Tibial artery (tissue), 4 donors: ENCODE measurements at regions not wholly inside any gene's neighbourhood (a gene's known extent, or its start where the extent isn't known, plus 50 kb on each side); places are given as distances from the start of the nearest gene placed in this dataset.
"Not testable (repeated sequence)": the region's sequence is repeated elsewhere in the genome, so short reads cannot be mapped to it uniquely, and the experiment has no call there.

Source experiments
- DNase-seq, 2 donors: peaks; one replicate each; pipeline ENCODE4 v3.0.0-alpha.2; 2019
- H3K27ac ChIP-seq, 2 donors: fragments of 200-600 bp; sonication (generic) in 1 of 2; 1 replicate in 1 of 2; 2 replicates in 1 of 2; pipeline ENCODE4 v1.5.1; 2018 to 2019; ENCODE audit warnings: mild to moderate bottlenecking in 1 of 2
- H3K27me3 ChIP-seq, 2 donors: fragments of 200-600 bp; sonication (generic) in 1 of 2; one replicate each; pipeline versions ENCODE4 v1.5.1 to v1.6.0; 2016 to 2019
- H3K36me3 ChIP-seq, 3 donors: fragments of 200-600 bp; sonication (generic) in 2 of 3; one replicate each; pipeline ENCODE4 v1.5.1; 2016 to 2019; ENCODE audit warnings: mild to moderate bottlenecking in 2 of 3
- H3K4me1 ChIP-seq, 4 donors: fragments of 200-600 bp; sonication (generic) in 2 of 4; 1 replicate in 3 of 4; 2 replicates in 1 of 4; pipeline ENCODE4 v1.5.1; 2016 to 2019
- H3K4me3 ChIP-seq, 2 donors: fragments of 200-600 bp; sonication (generic) in 1 of 2; 1 replicate in 1 of 2; 2 replicates in 1 of 2; pipeline ENCODE4 v1.5.1; 2018 to 2019; ENCODE audit warnings: mild to moderate bottlenecking in 2 of 2
- H3K9me3 ChIP-seq, 3 donors: fragments of 200-600 bp; sonication (generic) in 1 of 3; one replicate each; pipeline ENCODE4 v1.5.1; 2016 to 2019
- intact Hi-C: fragments of 100-400 bp; cut with DNase I; formaldehyde crosslinking; loops from one replicate; pipeline ENCODE4 v1.15.0; 2023; ENCODE audit warnings: low total_unique reads
- TF ChIP-seq, protein P1 (sequence below), 2 experiments: fragments of 200-600 bp in 1 of 2; fragments of 450-650 bp in 1 of 2; IDR thresholded peaks; one replicate each; pipeline ENCODE4 v1.5.1; 2017 to 2019; ENCODE audit warnings: antibody characterized with exemption in 2 of 2, mild to moderate bottlenecking in 1 of 2, moderate library complexity in 1 of 2

GRCh38 chr6:134637282-134637681 is 312.6 kb downstream of the ALDH8A1 start:
- H3K27ac ChIP-seq, result no peak overlapping the region
- intact Hi-C loops, result no loop called here
- H3K27me3 ChIP-seq, result no peaks in the 10 kb centered on the region
- TF ChIP-seq, protein P1, sequence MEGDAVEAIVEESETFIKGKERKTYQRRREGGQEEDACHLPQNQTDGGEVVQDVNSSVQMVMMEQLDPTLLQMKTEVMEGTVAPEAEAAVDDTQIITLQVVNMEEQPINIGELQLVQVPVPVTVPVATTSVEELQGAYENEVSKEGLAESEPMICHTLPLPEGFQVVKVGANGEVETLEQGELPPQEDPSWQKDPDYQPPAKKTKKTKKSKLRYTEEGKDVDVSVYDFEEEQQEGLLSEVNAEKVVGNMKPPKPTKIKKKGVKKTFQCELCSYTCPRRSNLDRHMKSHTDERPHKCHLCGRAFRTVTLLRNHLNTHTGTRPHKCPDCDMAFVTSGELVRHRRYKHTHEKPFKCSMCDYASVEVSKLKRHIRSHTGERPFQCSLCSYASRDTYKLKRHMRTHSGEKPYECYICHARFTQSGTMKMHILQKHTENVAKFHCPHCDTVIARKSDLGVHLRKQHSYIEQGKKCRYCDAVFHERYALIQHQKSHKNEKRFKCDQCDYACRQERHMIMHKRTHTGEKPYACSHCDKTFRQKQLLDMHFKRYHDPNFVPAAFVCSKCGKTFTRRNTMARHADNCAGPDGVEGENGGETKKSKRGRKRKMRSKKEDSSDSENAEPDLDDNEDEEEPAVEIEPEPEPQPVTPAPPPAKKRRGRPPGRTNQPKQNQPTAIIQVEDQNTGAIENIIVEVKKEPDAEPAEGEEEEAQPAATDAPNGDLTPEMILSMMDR (IDR thresholded peaks at IDR 0.05), result no peak
- no peak overlapping the region for H3K4me3 ChIP-seq
- no peaks in the 10 kb centered on the region for H3K36me3 ChIP-seq
- no peaks in the 10 kb centered on the region for H3K9me3 ChIP-seq
- no peaks in the 10 kb centered on the region for H3K4me1 ChIP-seq
- DNase-seq, result no peak

DNA sequence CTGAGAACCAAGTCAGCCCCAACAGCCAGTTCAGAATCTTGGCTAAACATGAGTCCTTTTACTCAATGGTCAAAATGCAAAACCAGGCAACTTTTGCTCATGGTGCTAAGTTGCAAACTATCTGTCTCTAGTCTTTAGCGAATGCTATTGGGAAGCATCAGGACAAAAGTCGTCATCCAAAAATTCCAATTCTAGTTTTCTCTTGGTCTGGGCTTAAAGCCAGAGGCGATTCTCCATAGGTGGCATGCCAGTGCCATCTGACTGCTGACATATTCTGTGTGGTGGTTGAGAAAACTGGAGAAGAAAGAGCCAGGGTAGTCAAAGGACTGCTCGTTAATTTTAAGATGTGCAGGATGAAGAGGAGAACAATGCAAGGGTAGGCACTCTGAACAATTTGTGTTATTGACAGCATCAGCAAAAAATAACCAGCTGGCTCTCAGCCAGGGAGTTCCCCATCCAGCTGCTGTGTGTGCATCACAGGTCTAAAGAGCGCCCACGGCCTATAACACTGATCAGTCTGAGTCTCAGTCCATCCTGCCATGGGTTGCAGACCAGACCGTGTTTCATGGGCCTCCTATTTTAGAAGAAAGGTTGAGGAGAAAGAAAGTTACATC is 313.6 kb downstream of the ALDH8A1 start:
- TF ChIP-seq, protein P1 (IDR thresholded peaks at IDR 0.05), result no peak
- Histone ChIP-seq H3K27me3 (no peaks in the 10 kb centered on the region), H3K27ac (no peak overlapping the region), H3K4me1 (no peaks in the 10 kb centered on the region), H3K9me3 (no peaks in the 10 kb centered on the region), H3K36me3 (no peaks in the 10 kb centered on the region), H3K4me3 (no peak overlapping the region)
- DNase-seq, result no peak
- intact Hi-C loops, result no loop called here

- H3K9me3 ChIP-seq, result no peaks in the 10 kb centered on the region
- intact Hi-C loops, result no loop called here
- no peaks in the 10 kb centered on the region for H3K36me3 ChIP-seq
- no peak overlapping the region for H3K4me3 ChIP-seq
- H3K27me3 ChIP-seq, result no peaks in the 10 kb centered on the region
- no peaks in the 10 kb centered on the region for H3K4me1 ChIP-seq
- no peak for DNase-seq
- H3K27ac ChIP-seq, result no peak overlapping the region
- TF ChIP-seq, protein P1 (IDR thresholded peaks at IDR 0.05), result no peak
Observed at GRCh38 chr6:134634966-134635365, 314.9 kb downstream of the ALDH8A1 start.

DNA sequence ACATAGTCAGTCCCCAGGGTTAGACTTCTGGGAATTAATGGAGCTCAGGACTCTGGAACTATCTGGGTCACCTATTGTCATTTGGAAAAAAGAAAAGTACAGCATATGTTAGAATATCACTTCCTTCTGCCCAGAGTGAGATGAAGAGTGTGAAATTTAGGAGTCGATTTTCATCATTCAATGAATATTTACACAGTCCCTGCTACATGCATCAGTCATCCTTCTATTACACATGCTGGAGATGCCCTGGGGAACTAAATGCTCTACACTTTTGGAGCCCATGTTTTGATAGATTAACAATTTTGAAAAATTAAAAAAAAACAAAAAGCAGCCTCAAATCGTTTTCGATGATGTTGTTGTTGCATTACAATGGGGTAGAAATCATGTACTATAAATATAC is 315.4 kb downstream of the ALDH8A1 start:
- no peaks in the 10 kb centered on the region for H3K27me3 ChIP-seq
- H3K9me3 ChIP-seq, result no peaks in the 10 kb centered on the region
- no peak overlapping the region for H3K4me3 ChIP-seq
- TF ChIP-seq, protein P1 (IDR thresholded peaks at IDR 0.05), result no peak
- H3K4me1 ChIP-seq, result no peaks in the 10 kb centered on the region
- no peak overlapping the region for H3K27ac ChIP-seq
- H3K36me3 ChIP-seq, result no peaks in the 10 kb centered on the region
- intact Hi-C loops, result no loop called here
- no peak for DNase-seq

- H3K4me3 ChIP-seq, H3K27ac ChIP-seq, H3K27me3 ChIP-seq, H3K9me3 ChIP-seq, H3K4me1 ChIP-seq, intact Hi-C loops, H3K36me3 ChIP-seq, DNase-seq: not testable (repeated sequence)
Observed at GRCh38 chr6:134632982-134633940, 315.3 kb upstream of the SGK1 start.

GRCh38 chr6:134632024-134632423 is 314.1 kb upstream of the SGK1 start:
- intact Hi-C loops, result no loop called here
- no peaks in the 10 kb centered on the region for H3K36me3 ChIP-seq

More at GRCh38 chr6:134632024-134632423, 314.1 kb upstream of the SGK1 start:
- Histone ChIP-seq H3K27me3 (no peaks in the 10 kb centered on the region), H3K4me1 (no peaks in the 10 kb centered on the region), H3K4me3 (no peak overlapping the region), H3K27ac (no peak overlapping the region), H3K9me3 (no peaks in the 10 kb centered on the region)
- TF ChIP-seq, protein P1 (IDR thresholded peaks at IDR 0.05), result no peak
- DNase-seq, result no peak
